ENCODE measurements at regions not wholly inside any gene's neighbourhood (a gene's known extent, or its start where the extent isn't known, plus 50 kb on each side); places are given as distances from the start of the nearest gene placed in this dataset.

GRCh38 chr6:150549674-150550101 lies 50.0 kb upstream of the PLEKHG1 start:
- H3K79me2 ChIP-seq (ENCODE audit: insufficient read depth, low read length), result no peaks in the 10 kb centered on the region
- ChIA-PET CTCF (ENCODE audit: low intra/inter-chr PET ratio, low total read pairs) (no interaction called here), POLR2A (no interaction called here)
- H3K27me3 ChIP-seq (ENCODE audit: control insufficient read depth in 1 of 2, insufficient read depth in 2 of 2, low read length in 2 of 2), result no peaks in the 10 kb centered on the region; a peak in 2 of 5 replicates
- no peak overlapping the region for H2AFZ ChIP-seq (ENCODE audit: low read length)
- H3K9me3 ChIP-seq (ENCODE audit: low read length), result no peaks in the 10 kb centered on the region
- H3K9ac ChIP-seq (ENCODE audit: insufficient read depth, low read depth, low read length), result no peak overlapping the region
- H3K4me2 ChIP-seq (ENCODE audit: low read depth, low read length), result no peak overlapping the region
- 28% methylated on average over 6 of the region's 6 CpGs for WGBS (ENCODE audit: low lambda C conversion rate)
- in situ Hi-C loops (cut with HindIII; ENCODE audit: extremely low pct_ligation_motif_present, low pct_unique_long_range_greater_than_20kb) (no loop called here), intact Hi-C loops (cut with micrococcal nuclease; ENCODE audit: unreplicated experiment) (no loop called here)
- peaks cover 30% of the 10 kb centered on the region for H3K4me1 ChIP-seq (ENCODE audit: insufficient read depth, low read length)
- no peaks in the 10 kb centered on the region for H4K20me1 ChIP-seq (ENCODE audit: insufficient read depth, low read length)
- no peak overlapping the region for H3K27ac ChIP-seq (ENCODE audit: extremely low read length, insufficient read depth, low read length)
- no TSS peak for BruUV-seq (replicated peaks)
- DNase-seq (ENCODE audit: low spot score) (no peak), ATAC-seq (no peak), FAIRE-seq (no peak)
- no peak overlapping the region for H3K4me3 ChIP-seq (replicated peaks in 1 of 3; ENCODE audit: insufficient read depth in 1 of 3, low read depth in 2 of 3, low read length in 3 of 3)
- no peaks in the 10 kb centered on the region for H3K36me3 ChIP-seq (replicated peaks in 1 of 2; ENCODE audit: control insufficient read depth in 1 of 2, insufficient read depth in 2 of 2, low read length in 2 of 2)
- TF ChIP-seq MXI1 (IDR thresholded peaks at IDR 0.05; ENCODE audit: borderline replicate concordance, low read depth, low read length) (no peak), GTF3A (CRISPR knock-in tag; conservative IDR thresholded peaks at IDR 0.05) (no peak), NFE2L2 (IDR thresholded peaks at IDR 0.05; ENCODE audit: low read length) (no peak), AHR (CRISPR knock-in tag; IDR thresholded peaks at IDR 0.05) (no peak), ARID4A (CRISPR knock-in tag; IDR thresholded peaks at IDR 0.05; ENCODE audit: borderline replicate concordance) (no peak), ZNF101 (CRISPR knock-in tag; IDR thresholded peaks at IDR 0.05; ENCODE audit: borderline replicate concordance, low read depth) (no peak), UBTF (CRISPR knock-in tag; IDR thresholded peaks at IDR 0.05) (no peak), ZNF564 (CRISPR knock-in tag; IDR thresholded peaks at IDR 0.05) (no peak), ZNF24 (IDR thresholded peaks at IDR 0.05) (no peak)

All from HepG2 (cell line).